MM.1S (cell line): ENCODE measurements at regions not wholly inside any gene's neighbourhood (a gene's known extent, or its start where the extent isn't known, plus 50 kb on each side); places are given as distances from the start of the nearest gene placed in this dataset.

Source experiments
- DNase-seq: peaks from one replicate; pipeline ENCODE4 v3.0.0-alpha.2; 2015
- H2AFZ ChIP-seq: fragments of 300-600 bp; sonication (generic); 2 replicates; pipeline ENCODE4 v1.6.0; 2016; ENCODE audit warnings: antibody characterized with exemption, low read length
- H3F3A ChIP-seq: fragments of 300-600 bp; sonication (generic); 2 replicates; pipeline ENCODE4 v1.6.1; 2016; ENCODE audit warnings: mild to moderate bottlenecking, antibody characterized with exemption, low read length, moderate library complexity, mixed read lengths; ENCODE audit not compliant: insufficient read depth
- H3K27ac ChIP-seq: fragments of 300-600 bp; sonication (generic); 2 replicates; pipeline ENCODE4 v1.5.1; 2016; ENCODE audit warnings: mild to moderate bottlenecking, low read length
- H3K27me3 ChIP-seq: fragments of 300-600 bp; sonication (generic); replicated peaks from 2 replicates; pipeline ENCODE4 v1.6.0; 2016; ENCODE audit warnings: low read length; ENCODE audit not compliant: insufficient read depth
- H3K36me3 ChIP-seq: fragments of 300-600 bp; sonication (generic); replicated peaks from 2 replicates; pipeline ENCODE4 v1.6.1; 2016; ENCODE audit warnings: mild to moderate bottlenecking, low read length, mixed read lengths; ENCODE audit not compliant: insufficient read depth
- H3K4me1 ChIP-seq: fragments of 300-600 bp; sonication (generic); 2 replicates; pipeline ENCODE4 v1.6.1; 2016; ENCODE audit warnings: low read length, mixed read lengths
- H3K4me2 ChIP-seq: fragments of 300-600 bp; sonication (generic); 2 replicates; pipeline ENCODE4 v1.6.0; 2016; ENCODE audit warnings: low read depth, low read length
- H3K4me3 ChIP-seq: fragments of 300-600 bp; sonication (generic); 2 replicates; pipeline ENCODE4 v1.5.1; 2016; ENCODE audit warnings: low read length, mixed read lengths
- H3K79me2 ChIP-seq: fragments of 300-600 bp; sonication (generic); 2 replicates; pipeline ENCODE4 v1.6.1; 2016; ENCODE audit warnings: mixed run types, low read length, mixed read lengths
- H3K9ac ChIP-seq: fragments of 300-600 bp; sonication (generic); 2 replicates; pipeline ENCODE4 v1.6.1; 2016; ENCODE audit warnings: low read length, mixed read lengths
- H3K9me2 ChIP-seq: fragments of 300-600 bp; sonication (generic); replicated peaks from 2 replicates; pipeline ENCODE4 v1.6.1; 2016; ENCODE audit warnings: mild to moderate bottlenecking, low read length, mixed read lengths; ENCODE audit not compliant: insufficient read depth
- H3K9me3 ChIP-seq: fragments of 300-600 bp; sonication (generic); replicated peaks from 2 replicates; pipeline ENCODE4 v1.6.1; 2016; ENCODE audit warnings: mild to moderate bottlenecking, low read length, mixed read lengths; ENCODE audit not compliant: insufficient read depth
- H4K20me1 ChIP-seq: fragments of 300-600 bp; sonication (generic); 2 replicates; pipeline ENCODE4 v1.6.1; 2016; ENCODE audit warnings: mild to moderate bottlenecking, low read length, moderate library complexity, mixed read lengths; ENCODE audit not compliant: insufficient read depth
- EZH2 ChIP-seq: fragments of 300-600 bp; sonication (generic); optimal IDR thresholded peaks from 2 replicates; pipeline ENCODE3; 2017; ENCODE audit warnings: low read depth, mild to moderate bottlenecking, antibody characterized with exemption, low read length, mixed read lengths
- EZH2phosphoT487 ChIP-seq: fragments of 300-600 bp; sonication (generic); IDR thresholded peaks from 2 replicates; pipeline ENCODE4 v1.6.1; 2018; ENCODE audit warnings: antibody characterized with exemption, low read length
- TF ChIP-seq, protein P1 (sequence below): fragments of 300-600 bp; sonication (generic); IDR thresholded peaks from 2 replicates; pipeline ENCODE4 v1.5.1; 2016; ENCODE audit warnings: antibody characterized with exemption, low read length, mixed read lengths

GRCh38 chr3:189403194-189403593 lies 228.0 kb upstream of the TP63 start:
- H3K9me2 ChIP-seq, result no peaks in the 10 kb centered on the region
- no peaks in the 10 kb centered on the region for H3F3A ChIP-seq
- H3K36me3 ChIP-seq, result no peaks in the 10 kb centered on the region
- H2AFZ ChIP-seq, result no peak overlapping the region
- no peak overlapping the region for H3K9ac ChIP-seq
- TF ChIP-seq EZH2 (no peak), EZH2phosphoT487 (no peak)
- TF ChIP-seq, protein P1, sequence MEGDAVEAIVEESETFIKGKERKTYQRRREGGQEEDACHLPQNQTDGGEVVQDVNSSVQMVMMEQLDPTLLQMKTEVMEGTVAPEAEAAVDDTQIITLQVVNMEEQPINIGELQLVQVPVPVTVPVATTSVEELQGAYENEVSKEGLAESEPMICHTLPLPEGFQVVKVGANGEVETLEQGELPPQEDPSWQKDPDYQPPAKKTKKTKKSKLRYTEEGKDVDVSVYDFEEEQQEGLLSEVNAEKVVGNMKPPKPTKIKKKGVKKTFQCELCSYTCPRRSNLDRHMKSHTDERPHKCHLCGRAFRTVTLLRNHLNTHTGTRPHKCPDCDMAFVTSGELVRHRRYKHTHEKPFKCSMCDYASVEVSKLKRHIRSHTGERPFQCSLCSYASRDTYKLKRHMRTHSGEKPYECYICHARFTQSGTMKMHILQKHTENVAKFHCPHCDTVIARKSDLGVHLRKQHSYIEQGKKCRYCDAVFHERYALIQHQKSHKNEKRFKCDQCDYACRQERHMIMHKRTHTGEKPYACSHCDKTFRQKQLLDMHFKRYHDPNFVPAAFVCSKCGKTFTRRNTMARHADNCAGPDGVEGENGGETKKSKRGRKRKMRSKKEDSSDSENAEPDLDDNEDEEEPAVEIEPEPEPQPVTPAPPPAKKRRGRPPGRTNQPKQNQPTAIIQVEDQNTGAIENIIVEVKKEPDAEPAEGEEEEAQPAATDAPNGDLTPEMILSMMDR, result no peak
- H4K20me1 ChIP-seq, result no peaks in the 10 kb centered on the region
- H3K79me2 ChIP-seq, result no peaks in the 10 kb centered on the region
- no peak overlapping the region for H3K4me2 ChIP-seq
- no peaks in the 10 kb centered on the region for H3K4me1 ChIP-seq
- no peaks in the 10 kb centered on the region for H3K9me3 ChIP-seq
- H3K27ac ChIP-seq, result no peak overlapping the region
- no peak for DNase-seq
- no peak overlapping the region for H3K4me3 ChIP-seq
- H3K27me3 ChIP-seq, result no peaks in the 10 kb centered on the region

- H3K9me3 ChIP-seq, result no peaks in the 10 kb centered on the region
- H2AFZ ChIP-seq, result no peak overlapping the region
- H3K27ac ChIP-seq, result no peak overlapping the region
- H4K20me1 ChIP-seq, result no peaks in the 10 kb centered on the region
- no peaks in the 10 kb centered on the region for H3K4me1 ChIP-seq
- no peaks in the 10 kb centered on the region for H3K79me2 ChIP-seq
- H3K4me3 ChIP-seq, result no peak overlapping the region
- TF ChIP-seq EZH2phosphoT487, result no peak
- no peak for TF ChIP-seq EZH2
- TF ChIP-seq, protein P1, result no peak
- H3K4me2 ChIP-seq, result no peak overlapping the region
- no peaks in the 10 kb centered on the region for H3K36me3 ChIP-seq
- no peak overlapping the region for H3K9ac ChIP-seq
- H3K9me2 ChIP-seq, result no peaks in the 10 kb centered on the region
- no peak for DNase-seq
- H3F3A ChIP-seq, result no peaks in the 10 kb centered on the region
- no peaks in the 10 kb centered on the region for H3K27me3 ChIP-seq
These were observed 227.2 kb upstream of the TP63 start for GRCh38 chr3:189404024-189404423.

DNA sequence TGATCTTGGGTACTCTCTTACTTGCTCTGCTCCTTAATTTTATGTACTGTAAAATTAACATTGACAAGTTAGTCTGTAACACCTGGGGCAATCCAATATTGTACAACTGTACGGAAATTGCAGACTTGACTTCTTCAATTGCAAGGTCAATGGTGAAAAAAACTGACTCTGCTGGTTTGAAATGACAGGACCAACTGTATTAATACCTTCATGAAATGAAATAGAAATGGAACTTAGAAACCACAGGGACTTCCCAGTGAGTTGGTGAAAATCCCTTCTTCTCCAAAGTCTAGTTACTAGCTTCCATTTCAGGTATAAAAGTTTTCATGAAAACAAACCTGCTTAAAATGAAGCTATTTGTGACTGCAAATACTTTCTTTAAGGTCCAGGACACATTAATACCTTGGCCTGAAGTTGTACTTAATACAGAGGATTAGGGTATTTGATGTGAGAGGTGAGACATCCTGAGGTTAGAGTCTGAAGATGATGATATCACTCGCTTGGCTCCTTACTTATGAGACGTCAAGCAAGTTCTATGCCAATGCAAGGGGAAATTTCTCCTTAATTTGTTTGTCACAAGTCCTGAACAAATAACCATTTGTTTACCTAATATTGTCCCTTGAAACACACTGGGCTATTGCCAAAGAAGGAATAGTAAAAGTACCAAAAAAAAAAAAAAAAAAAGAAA lies 226.2 kb upstream of the TP63 start:
- H3K36me3 ChIP-seq, result no peaks in the 10 kb centered on the region
- no peaks in the 10 kb centered on the region for H3K4me1 ChIP-seq
- no peak overlapping the region for H3K4me2 ChIP-seq
- no peak overlapping the region for H3K27ac ChIP-seq
- TF ChIP-seq, protein P1, result no peak
- no peak for TF ChIP-seq EZH2
- no peak for TF ChIP-seq EZH2phosphoT487
- H3K4me3 ChIP-seq, result no peak overlapping the region
- no peak overlapping the region for H3K9ac ChIP-seq
- H4K20me1 ChIP-seq, result no peaks in the 10 kb centered on the region
- no peaks in the 10 kb centered on the region for H3K9me3 ChIP-seq
- no peaks in the 10 kb centered on the region for H3K27me3 ChIP-seq
- H2AFZ ChIP-seq, result no peak overlapping the region
- no peaks in the 10 kb centered on the region for H3K9me2 ChIP-seq
- no peaks in the 10 kb centered on the region for H3K79me2 ChIP-seq
- DNase-seq, result no peak
- H3F3A ChIP-seq, result no peaks in the 10 kb centered on the region
